IPS DF 4.7 (cell line): ENCODE measurements at regions not wholly inside any gene's neighbourhood (a gene's known extent, or its start where the extent isn't known, plus 50 kb on each side); places are given as distances from the start of the nearest gene placed in this dataset.

Source experiments
- DNase-seq: peaks from one replicate; pipeline ENCODE4 v3.0.0-alpha.2; 2013; ENCODE audit warnings: low spot score; ENCODE audit errors: extremely low read depth

- DNase-seq, result no peak
Observed at GRCh38 chr18:51578406-51578980, 381.0 kb upstream of the MEX3C start.

GRCh38 chr18:51580580-51580979 lies 383.1 kb upstream of the MEX3C start:
- no peak for DNase-seq

DNA sequence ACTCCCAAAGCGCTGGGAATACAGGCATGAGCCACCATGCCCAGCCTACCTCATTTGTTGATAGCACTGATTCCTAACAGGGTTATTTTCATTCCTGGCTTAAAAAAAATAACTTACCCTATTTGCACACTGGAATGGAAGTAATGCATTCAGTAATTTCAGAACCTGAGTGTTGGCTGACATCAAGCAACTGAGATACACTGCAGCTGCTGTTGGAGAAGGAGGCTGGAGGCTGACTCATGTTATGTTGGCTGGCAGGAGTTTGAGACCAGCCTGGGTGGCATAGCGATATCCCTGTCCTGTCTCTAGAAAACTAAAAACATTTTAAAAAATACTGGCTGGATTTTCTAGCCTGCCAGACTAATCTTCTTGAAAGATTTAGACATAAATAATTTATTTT lies 385.1 kb upstream of the MEX3C start:
- no peak for DNase-seq

DNA sequence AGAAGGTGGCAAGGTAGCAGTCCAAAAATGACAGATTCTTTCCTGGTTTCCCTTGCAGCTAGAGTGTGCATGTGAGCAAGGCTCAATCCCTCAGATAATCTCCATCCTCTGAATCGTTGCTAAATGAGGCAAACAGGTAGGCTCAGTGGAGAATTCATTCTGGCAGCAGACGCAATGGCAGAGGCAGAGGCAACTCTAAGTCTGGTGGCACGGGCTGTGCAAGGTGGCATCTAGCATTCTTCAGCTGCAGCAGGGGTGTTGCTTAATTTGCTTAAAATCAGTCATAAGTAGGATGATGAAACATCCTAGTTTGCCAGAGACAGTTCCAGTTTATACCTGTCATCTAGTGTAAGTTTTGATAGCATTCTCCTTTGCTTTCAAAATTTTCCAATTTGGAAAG lies 391.1 kb upstream of the MEX3C start:
- DNase-seq, result no peak

GRCh38 chr18:51593931-51594330 lies 396.4 kb upstream of the MEX3C start:
- DNase-seq, result no peak

DNA sequence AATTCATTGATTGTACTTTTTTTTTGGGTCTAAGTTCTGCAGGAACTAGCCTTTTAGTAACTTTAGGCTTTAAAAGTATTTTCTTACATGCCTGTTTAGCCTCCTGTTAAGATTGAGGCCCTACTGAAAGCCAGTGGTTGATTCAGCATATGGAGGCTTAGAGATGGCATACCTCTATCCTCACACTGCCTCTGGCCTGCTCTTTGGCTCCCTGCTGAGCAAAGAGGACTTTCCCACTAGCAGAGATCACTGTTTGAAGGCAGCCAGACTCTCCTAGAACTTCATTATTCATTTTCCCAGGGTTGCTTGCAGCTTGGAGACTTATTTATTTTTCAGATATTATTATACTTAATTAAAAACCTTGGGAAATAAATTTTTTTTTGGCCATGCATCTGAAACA lies 405.6 kb upstream of the MEX3C start:
- no peak for DNase-seq

- DNase-seq, result no peak
Observed at GRCh38 chr18:51603551-51603950, 406.1 kb upstream of the MEX3C start.

- no peak for DNase-seq
Observed at GRCh38 chr18:51610481-51610880, 413.0 kb upstream of the MEX3C start.

- no peak for DNase-seq
Observed at GRCh38 chr18:51611326-51611725, 413.8 kb upstream of the MEX3C start.

- DNase-seq, result no peak
Observed at GRCh38 chr18:51614033-51614432, 416.6 kb upstream of the MEX3C start.

GRCh38 chr18:51614967-51615571 lies 417.6 kb upstream of the MEX3C start:
- no peak for DNase-seq

DNA sequence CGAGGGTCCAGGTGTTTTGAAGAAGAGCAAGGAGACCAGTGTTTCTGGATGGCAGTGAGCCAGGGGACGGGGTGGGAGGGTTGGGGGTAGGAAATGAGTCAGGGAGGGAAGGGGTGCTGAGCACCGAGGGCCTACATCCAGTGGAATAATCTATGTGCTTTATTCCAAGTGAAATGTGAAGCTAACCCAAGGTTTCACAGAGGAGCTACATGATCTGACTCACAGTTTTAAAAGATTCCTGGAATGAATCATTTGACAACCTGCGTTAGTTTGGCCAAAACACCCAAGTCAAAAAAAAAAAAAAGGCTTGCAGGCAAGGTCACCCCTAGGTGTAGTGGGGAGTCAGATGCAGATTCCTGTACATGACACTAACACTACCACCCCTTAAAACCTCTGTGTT lies 419.7 kb upstream of the MEX3C start:
- no peak for DNase-seq

- no peak for DNase-seq
Observed at GRCh38 chr18:51617572-51618260, 420.2 kb upstream of the MEX3C start.

GRCh38 chr18:51619283-51619682 lies 421.8 kb upstream of the MEX3C start:
- no peak for DNase-seq

GRCh38 chr18:51621113-51621863 lies 423.8 kb upstream of the MEX3C start:
- no peak for DNase-seq

- DNase-seq, result no peak
Observed at GRCh38 chr18:51621864-51622160, 424.3 kb upstream of the MEX3C start.

DNA sequence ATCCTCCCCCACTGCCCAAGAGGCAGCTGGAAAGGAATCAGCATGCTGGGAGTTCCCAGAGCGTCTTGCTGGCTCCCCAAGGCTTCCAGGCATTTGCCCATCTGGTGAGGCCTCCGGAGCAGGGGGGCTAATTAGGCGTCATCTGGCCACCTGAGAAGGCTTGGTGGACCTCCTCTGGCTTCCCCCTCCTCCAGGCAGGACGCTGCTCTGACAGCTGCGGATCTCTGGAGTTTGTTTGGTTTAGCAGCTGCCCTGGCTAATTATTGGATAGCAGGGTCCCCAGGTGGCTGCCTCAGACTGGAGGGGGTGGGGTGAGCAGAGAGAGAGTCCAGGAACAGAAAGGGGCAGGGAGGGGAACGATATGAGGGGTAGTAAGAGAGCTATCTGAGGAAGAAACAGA lies 425.2 kb upstream of the MEX3C start:
- no peak for DNase-seq

DNA sequence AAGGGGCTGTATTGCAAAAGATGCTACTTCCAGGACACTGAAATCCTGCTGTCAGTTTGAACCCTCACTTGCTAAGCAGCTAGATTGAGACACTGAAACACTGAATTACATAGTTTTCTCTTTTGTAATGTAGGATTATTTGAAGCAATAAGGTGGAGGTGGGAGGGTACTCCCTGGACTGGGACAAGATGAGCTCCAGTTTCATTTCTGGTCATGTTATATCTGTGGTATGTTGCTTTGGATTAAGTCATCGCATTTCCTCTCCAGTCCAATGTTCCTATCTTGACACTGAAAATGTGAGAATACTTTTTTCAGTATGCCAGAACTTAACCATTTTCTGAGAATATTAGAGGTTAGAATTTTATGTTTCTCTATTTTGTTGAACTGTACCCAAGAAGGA lies 426.2 kb upstream of the MEX3C start:
- DNase-seq, result no peak

DNA sequence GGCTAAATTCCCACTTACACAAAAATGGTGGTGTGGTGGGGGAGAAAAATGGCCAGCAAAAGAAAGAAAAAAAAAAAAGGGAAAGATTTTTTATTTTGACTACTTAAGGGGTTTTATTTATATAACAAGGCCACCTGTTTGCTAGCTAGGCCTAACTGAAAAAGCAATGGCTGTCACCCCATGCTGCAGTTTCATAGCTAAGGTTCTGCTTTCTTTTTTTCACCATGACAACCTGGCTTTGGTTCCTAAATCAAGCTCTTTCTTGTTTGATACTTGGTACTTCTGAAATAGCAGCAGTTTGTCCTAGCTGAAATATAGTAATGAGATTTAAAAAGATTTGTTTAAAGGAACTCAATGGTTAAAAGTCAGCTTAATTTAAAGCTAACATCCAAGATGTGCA lies 433.2 kb upstream of the MEX3C start:
- DNase-seq, result no peak

DNA sequence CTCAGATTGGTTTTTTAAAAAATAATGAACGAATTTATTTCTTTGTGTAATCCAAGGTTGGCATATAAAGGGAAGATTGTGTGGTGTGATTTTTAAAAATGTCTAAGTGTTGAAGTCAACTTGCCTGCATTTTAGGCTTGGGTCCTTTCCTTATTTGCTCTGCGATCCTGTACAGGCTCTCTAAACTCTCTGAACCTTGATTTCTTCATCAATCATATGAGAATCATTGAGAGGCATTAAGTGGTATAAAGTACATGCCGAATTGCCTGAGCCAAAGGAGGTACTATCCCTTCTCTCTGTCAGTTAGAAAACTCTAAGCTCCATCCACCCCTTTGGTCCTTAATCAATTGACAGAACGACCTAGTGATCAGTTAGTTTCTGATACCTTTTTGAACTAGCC lies 440.4 kb upstream of the MEX3C start:
- no peak for DNase-seq

- no peak for DNase-seq
Observed at GRCh38 chr18:51639541-51639940, 442.1 kb upstream of the MEX3C start.

DNA sequence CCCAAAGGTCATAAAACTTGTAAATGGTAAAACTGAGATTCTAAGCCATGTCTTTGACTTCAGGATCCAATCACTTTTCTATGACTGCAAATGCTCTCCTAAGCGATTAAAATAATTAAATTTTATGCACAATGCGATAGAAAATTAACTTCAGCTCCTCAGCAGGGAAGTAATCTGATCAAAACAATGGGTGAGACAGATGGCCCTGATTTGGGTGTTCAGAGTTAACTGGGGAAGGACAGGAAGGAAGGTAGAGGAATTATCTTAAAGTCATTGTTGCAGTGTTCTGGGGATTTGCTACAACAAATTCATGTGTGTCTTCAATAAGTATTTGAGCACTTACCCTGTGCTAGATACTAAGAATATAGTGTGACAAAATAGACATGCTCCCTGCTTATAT lies 446.0 kb upstream of the MEX3C start:
- no peak for DNase-seq

- DNase-seq, result no peak
Observed at GRCh38 chr18:51645607-51646006, 448.1 kb upstream of the MEX3C start.
